ENCODE measurements at regions not wholly inside any gene's neighbourhood (a gene's known extent, or its start where the extent isn't known, plus 50 kb on each side); places are given as distances from the start of the nearest gene placed in this dataset.

GRCh38 chr3:194281306-194281705 lies 69.8 kb downstream of the CPN2 start:
- TF ChIP-seq, protein P1, sequence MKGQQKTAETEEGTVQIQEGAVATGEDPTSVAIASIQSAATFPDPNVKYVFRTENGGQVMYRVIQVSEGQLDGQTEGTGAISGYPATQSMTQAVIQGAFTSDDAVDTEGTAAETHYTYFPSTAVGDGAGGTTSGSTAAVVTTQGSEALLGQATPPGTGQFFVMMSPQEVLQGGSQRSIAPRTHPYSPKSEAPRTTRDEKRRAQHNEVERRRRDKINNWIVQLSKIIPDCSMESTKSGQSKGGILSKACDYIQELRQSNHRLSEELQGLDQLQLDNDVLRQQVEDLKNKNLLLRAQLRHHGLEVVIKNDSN (IDR thresholded peaks at IDR 0.05): no peak
- TF ChIP-seq YY1 (IDR thresholded peaks at IDR 0.05; ENCODE audit: low read depth) (no peak), ZBTB7A (IDR thresholded peaks at IDR 0.05; ENCODE audit: low read depth) (no peak), TCF12 (IDR thresholded peaks at IDR 0.05; ENCODE audit: low read depth) (no peak), REST (IDR thresholded peaks at IDR 0.05; ENCODE audit: low read depth) (no peak), NFIC (IDR thresholded peaks at IDR 0.05) (no peak), TEAD4 (IDR thresholded peaks at IDR 0.05) (no peak), RAD21 (IDR thresholded peaks at IDR 0.05; ENCODE audit: low read depth) (no peak), TAF1 (IDR thresholded peaks at IDR 0.05; ENCODE audit: low read depth) (no peak)

DNA sequence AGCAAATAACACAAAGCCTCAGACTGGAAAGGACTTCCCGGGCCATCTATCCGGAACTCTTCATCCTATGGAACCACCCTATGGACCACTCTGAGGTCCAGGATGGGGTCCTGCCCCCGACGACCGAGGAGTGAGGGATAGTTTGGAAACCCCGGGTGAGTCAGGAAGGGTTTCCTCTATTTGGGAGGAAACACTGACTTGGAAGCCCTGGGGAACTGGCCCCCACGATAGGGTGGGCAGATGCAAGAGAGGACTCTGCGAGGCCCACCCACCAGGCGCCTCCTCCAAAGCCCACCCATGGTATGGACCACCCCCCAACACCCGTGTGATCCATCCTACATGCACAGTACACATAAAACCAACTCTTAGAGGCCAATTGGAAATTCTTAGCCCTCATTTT lies 69.4 kb downstream of the CPN2 start:
- no peak for TF ChIP-seq EGR1 (IDR thresholded peaks at IDR 0.05)
- no peak for TF ChIP-seq CEBPB (IDR thresholded peaks at IDR 0.05)
- no peak for TF ChIP-seq EP300 (IDR thresholded peaks at IDR 0.05; ENCODE audit: borderline replicate concordance)
- TF ChIP-seq CREB1 (IDR thresholded peaks at IDR 0.05; ENCODE audit: low read depth): no peak

DNA sequence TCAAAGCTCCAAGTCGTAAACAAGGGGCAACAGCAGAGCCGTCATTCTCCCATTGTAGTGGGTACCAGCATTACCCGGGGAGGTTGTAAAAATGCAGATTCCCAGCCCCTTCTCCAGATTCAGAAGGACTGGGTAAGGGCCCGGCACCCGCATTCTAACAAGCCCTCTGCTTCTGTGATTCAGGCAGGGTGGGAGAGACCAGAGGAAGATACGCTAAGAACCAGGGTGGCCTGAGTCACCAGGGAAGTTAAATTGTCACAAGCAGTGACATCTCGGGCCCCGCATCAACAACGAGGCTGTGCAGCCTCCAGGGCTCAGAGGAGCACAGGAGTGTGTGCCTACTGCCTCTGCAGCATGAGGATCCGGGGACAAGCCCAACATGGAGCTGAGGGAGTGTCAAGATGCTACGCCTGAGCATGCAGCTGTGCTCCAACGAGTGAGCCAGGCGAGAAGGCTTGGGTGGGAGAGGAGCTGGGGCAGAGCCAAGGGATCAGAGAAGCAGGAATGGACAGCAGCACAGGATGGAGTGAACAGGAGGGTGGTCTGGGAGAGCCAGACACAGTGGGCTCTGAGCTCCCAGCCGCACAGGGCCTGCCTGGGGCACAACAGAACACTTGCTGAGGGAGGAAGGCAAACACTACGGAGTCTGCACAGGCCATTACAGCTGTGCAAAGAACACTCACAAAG lies 68.5 kb downstream of the CPN2 start:
- no peak for TF ChIP-seq YY1 (IDR thresholded peaks at IDR 0.05; ENCODE audit: low read depth)
- TF ChIP-seq, protein P1 (IDR thresholded peaks at IDR 0.05): no peak
- no peak for TF ChIP-seq CREB1 (IDR thresholded peaks at IDR 0.05; ENCODE audit: low read depth)

GRCh38 chr3:194283221-194284006 lies 67.7 kb downstream of the CPN2 start:
- TF ChIP-seq TAF1 (IDR thresholded peaks at IDR 0.05; ENCODE audit: low read depth) (no peak), EP300 (IDR thresholded peaks at IDR 0.05; ENCODE audit: borderline replicate concordance) (no peak), TEAD4 (IDR thresholded peaks at IDR 0.05) (no peak), NFIC (IDR thresholded peaks at IDR 0.05) (no peak), ZBTB7A (IDR thresholded peaks at IDR 0.05; ENCODE audit: low read depth) (no peak), RAD21 (IDR thresholded peaks at IDR 0.05; ENCODE audit: low read depth) (no peak), CEBPB (IDR thresholded peaks at IDR 0.05) (no peak), TCF12 (IDR thresholded peaks at IDR 0.05; ENCODE audit: low read depth) (no peak), EGR1 (IDR thresholded peaks at IDR 0.05) (no peak), MAX (IDR thresholded peaks at IDR 0.05) (no peak), REST (IDR thresholded peaks at IDR 0.05; ENCODE audit: low read depth) (no peak), FOXM1 (IDR thresholded peaks at IDR 0.05; ENCODE audit: borderline replicate concordance, low read depth) (no peak), CREB1 (IDR thresholded peaks at IDR 0.05; ENCODE audit: low read depth) (no peak), YY1 (IDR thresholded peaks at IDR 0.05; ENCODE audit: low read depth) (no peak)
- TF ChIP-seq, protein P1 (IDR thresholded peaks at IDR 0.05): no peak

GRCh38 chr3:194284351-194284750 lies 66.8 kb downstream of the CPN2 start:
- TF ChIP-seq, protein P1 (IDR thresholded peaks at IDR 0.05): no peak
- TF ChIP-seq TAF1 (IDR thresholded peaks at IDR 0.05; ENCODE audit: low read depth) (no peak), TCF12 (IDR thresholded peaks at IDR 0.05; ENCODE audit: low read depth) (no peak), RAD21 (IDR thresholded peaks at IDR 0.05; ENCODE audit: low read depth) (no peak), FOXM1 (IDR thresholded peaks at IDR 0.05; ENCODE audit: borderline replicate concordance, low read depth) (no peak), EP300 (IDR thresholded peaks at IDR 0.05; ENCODE audit: borderline replicate concordance) (no peak), REST (IDR thresholded peaks at IDR 0.05; ENCODE audit: low read depth) (no peak), MAX (IDR thresholded peaks at IDR 0.05) (no peak), NFIC (IDR thresholded peaks at IDR 0.05) (no peak), TEAD4 (IDR thresholded peaks at IDR 0.05) (no peak), EGR1 (IDR thresholded peaks at IDR 0.05) (no peak)
